ENCODE measurements at regions not wholly inside any gene's neighbourhood (a gene's known extent, or its start where the extent isn't known, plus 50 kb on each side); places are given as distances from the start of the nearest gene placed in this dataset.

DNA sequence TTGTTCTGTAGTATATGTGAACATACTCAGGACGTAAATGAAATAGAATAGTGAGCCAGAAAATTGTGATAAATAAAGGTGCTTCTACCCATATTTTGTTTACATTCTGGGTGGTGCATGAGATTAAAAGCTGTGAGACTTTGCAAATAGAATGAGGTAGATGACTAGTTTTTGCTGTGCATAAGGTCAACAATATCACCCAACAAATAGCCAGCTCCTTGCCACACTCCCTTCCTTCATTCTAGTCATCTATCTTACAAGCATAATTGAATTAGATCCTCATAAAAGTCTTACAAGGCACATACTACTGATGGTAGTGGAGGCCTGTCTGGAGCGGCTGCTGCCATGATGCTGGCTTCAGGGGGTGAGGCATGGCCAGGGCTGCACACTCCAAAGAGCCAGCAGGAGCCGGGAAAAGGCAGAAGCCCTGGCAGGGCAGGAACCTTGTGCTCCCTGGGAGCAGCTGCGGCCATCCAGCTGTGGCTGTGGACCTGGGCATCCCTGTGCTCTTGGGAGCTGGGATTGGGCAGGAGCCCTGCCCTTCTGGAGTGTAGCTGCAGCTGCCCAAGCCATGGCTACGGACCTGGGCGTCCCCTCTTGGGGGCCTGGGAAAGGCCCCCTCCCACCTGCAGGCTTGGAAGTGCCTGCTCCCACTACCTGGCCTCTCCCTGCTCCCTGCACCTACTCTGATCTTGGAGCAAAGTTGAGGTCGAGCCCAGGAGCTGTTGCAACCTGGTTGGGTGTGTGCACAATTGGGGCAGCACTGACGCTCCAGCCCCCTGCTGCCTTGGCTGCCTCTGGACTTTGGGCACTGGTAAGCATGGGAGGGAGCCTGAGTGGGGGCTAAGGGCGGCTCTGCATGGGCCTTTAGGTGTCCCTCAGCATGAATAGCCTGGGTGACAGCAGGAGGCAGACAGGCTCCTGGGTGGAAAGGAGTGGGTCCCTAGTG is 112.8 kb downstream of the DACT1 start:
- H3K9ac ChIP-seq (replicated peaks in 1 of 4; ENCODE audit: extremely low read depth in 1 of 4, low read depth in 3 of 4, low read length in 3 of 4), result no peak overlapping the region
- no peak for DNase-seq (ENCODE audit: low read depth in 1 of 2, low spot score in 2 of 2)
- CTCF ChIA-PET (ENCODE audit: partially characterized antibody), result interaction anchor here (0.9 to 1.8 kb wide), 2 partner anchors 22 to 81 kb away, joined by 3 read pairs; no protein-coding TSS in a partner anchor
- H3K27ac ChIP-seq (ENCODE audit: low read depth, low read length), result no peak overlapping the region
- H3K79me2 ChIP-seq (ENCODE audit: control insufficient read depth in 1 of 2, insufficient read depth in 2 of 2, low read length in 2 of 2), result no peaks in the 10 kb centered on the region
- H2AFZ ChIP-seq (ENCODE audit: low read length), result no peak overlapping the region
- H3K36me3 ChIP-seq (ENCODE audit: control insufficient read depth in 2 of 4, insufficient read depth in 4 of 4, low read length in 3 of 4), result no peaks in the 10 kb centered on the region
- no peak overlapping the region for H2BK15ac ChIP-seq (ENCODE audit: low read length)
- H3K4me1 ChIP-seq (replicated peaks in 1 of 4; ENCODE audit: control insufficient read depth in 3 of 4, insufficient read depth in 4 of 4, low read length in 3 of 4), result peaks cover 2 to 6% (median 4%) of the 10 kb centered on the region in 4 experiments; a peak in 4 of 7 replicates
- no peak overlapping the region for H3K4ac ChIP-seq (replicated peaks; ENCODE audit: insufficient read length, low read depth, low read length)
- WGBS, 2 experiments (ENCODE audit: extremely low coverage in 1 of 2, insufficient coverage in 1 of 2, insufficient read length in 1 of 2, insufficient replicate concordance in 2 of 2, low coverage in 1 of 2, low lambda C conversion rate in 2 of 2, missing lambda C conversion rate in 1 of 2), result 81% methylated on average over 9 of the region's 9 CpGs; no CpG with 5 or more reads in 1 of the 2 experiments
- no peak overlapping the region for H3K56ac ChIP-seq (replicated peaks; ENCODE audit: insufficient read length, low read depth, low read length)
- no peak for FAIRE-seq
- H3K18ac ChIP-seq (ENCODE audit: extremely low read depth, low read length), result no peak overlapping the region; the same call in 1 of the 2 replicates
- H3K4me2 ChIP-seq (ENCODE audit: insufficient read depth in 1 of 2, low read depth in 2 of 2, low read length in 2 of 2), result no peak overlapping the region
- no peak overlapping the region for H2AK5ac ChIP-seq (ENCODE audit: low read depth, low read length)
- no peak overlapping the region for H2BK120ac ChIP-seq (replicated peaks; ENCODE audit: low read depth, low read length)
- H2BK12ac ChIP-seq (ENCODE audit: low read depth, low read length), result no peak overlapping the region
- no peak overlapping the region for H3K23ac ChIP-seq (ENCODE audit: insufficient read length)
- no peaks in the 10 kb centered on the region for H3K27me3 ChIP-seq (replicated peaks in 1 of 4; ENCODE audit: control insufficient read depth in 3 of 4, extremely low read depth in 1 of 4, insufficient read depth in 3 of 4, low read length in 3 of 4)
- H4K20me1 ChIP-seq (replicated peaks in 1 of 2; ENCODE audit: control insufficient read depth in 1 of 2, insufficient read depth in 2 of 2, low read length in 2 of 2), result no peaks in the 10 kb centered on the region
- no peaks in the 10 kb centered on the region for H3K79me1 ChIP-seq (ENCODE audit: low read depth, low read length)
- no peak overlapping the region; the same call in 1 of the 2 replicates for H4K8ac ChIP-seq (ENCODE audit: extremely low read depth, insufficient read depth, low read length)
- H2BK5ac ChIP-seq (ENCODE audit: low read depth, low read length), result no peak overlapping the region
- POLR2A ChIA-PET (ENCODE audit: partially characterized antibody), result no interaction called here
- no peak overlapping the region for H3K4me3 ChIP-seq (ENCODE audit: extremely low read depth in 1 of 4, insufficient read depth in 2 of 4, low read depth in 3 of 4, low read length in 4 of 4)
- no peaks in the 10 kb centered on the region for H3K23me2 ChIP-seq (ENCODE audit: low read depth, low read length)
- no peak overlapping the region for H4K91ac ChIP-seq (replicated peaks; ENCODE audit: insufficient read length, low read length)
- no peak overlapping the region for H2BK20ac ChIP-seq (ENCODE audit: low read length)
- no peak overlapping the region for H3K14ac ChIP-seq (ENCODE audit: insufficient read length)
- no peak overlapping the region for H4K5ac ChIP-seq (ENCODE audit: insufficient read length, low read depth, low read length)
- H3K9me3 ChIP-seq (ENCODE audit: insufficient read depth in 2 of 2, low read depth in 1 of 2, low read length in 1 of 2), result no peaks in the 10 kb centered on the region
- TF ChIP-seq TEAD4 (IDR thresholded peaks at IDR 0.05; ENCODE audit: low read depth, low read length) (no peak), SIRT6 (IDR thresholded peaks at IDR 0.05; ENCODE audit: low read length) (no peak), RXRA (IDR thresholded peaks at IDR 0.05; ENCODE audit: insufficient read depth, low read depth, low read length) (no peak), RFX5 (IDR thresholded peaks at IDR 0.05; ENCODE audit: borderline replicate concordance, low read depth, low read length) (no peak), SP2 (IDR thresholded peaks at IDR 0.05; ENCODE audit: low read length) (no peak), KDM1A (IDR thresholded peaks at IDR 0.05; ENCODE audit: borderline replicate concordance, low read length) (no peak), SIX5 (IDR thresholded peaks at IDR 0.05; ENCODE audit: low read depth, low read length) (no peak), JUND (IDR thresholded peaks at IDR 0.05; ENCODE audit: low read length) (no peak), FOSL1 (IDR thresholded peaks at IDR 0.05; ENCODE audit: insufficient read depth, low read depth, low read length) (no peak), NANOG (IDR thresholded peaks at IDR 0.05; ENCODE audit: insufficient read depth, low read depth, low read length, poor library complexity, severe bottlenecking) (no peak), RAD21 (IDR thresholded peaks at IDR 0.05 in 1 of 2, conservative IDR thresholded peaks at IDR 0.05 in 1 of 2; ENCODE audit: low read depth in 2 of 2, low read length in 2 of 2) (no peak), GTF2F1 (IDR thresholded peaks at IDR 0.05; ENCODE audit: borderline replicate concordance, low read depth, low read length) (no peak), TBP (IDR thresholded peaks at IDR 0.05; ENCODE audit: low read depth, low read length) (no peak)
